Liver (tissue), 8 donors: ENCODE measurements at regions not wholly inside any gene's neighbourhood (a gene's known extent, or its start where the extent isn't known, plus 50 kb on each side); places are given as distances from the start of the nearest gene placed in this dataset.

Experiments used
- DNase-seq: peaks from one replicate; pipeline ENCODE4 v3.0.0-alpha.2; 2017; ENCODE audit warnings: low spot score
- H3K27ac ChIP-seq, 2 donors: one replicate each; pipeline ENCODE4 v1.7.0; 2013; ENCODE audit warnings: inconsistent platforms in 2 of 2, low read length in 2 of 2, control low read depth in 1 of 2, low read depth in 1 of 2, mild to moderate bottlenecking in 1 of 2
- H3K27me3 ChIP-seq, 4 donors: one replicate each; pipeline versions ENCODE4 v1.6.1 to v1.7.0; 2013; ENCODE audit warnings: low read length in 3 of 4, inconsistent platforms in 1 of 4, mild to moderate bottlenecking in 1 of 4, moderate library complexity in 1 of 4; ENCODE audit not compliant: control insufficient read depth in 4 of 4, insufficient read depth in 4 of 4
- H3K36me3 ChIP-seq, 4 donors: one replicate each; pipeline versions ENCODE4 v1.6.1 to v1.7.0; 2013; ENCODE audit warnings: low read length in 3 of 4, mild to moderate bottlenecking in 3 of 4, low read depth in 1 of 4, moderate library complexity in 1 of 4; ENCODE audit not compliant: control insufficient read depth in 4 of 4, insufficient read depth in 3 of 4
- H3K4me1 ChIP-seq, 4 donors: one replicate each; pipeline versions ENCODE4 v1.6.1 to v1.7.0; 2013; ENCODE audit warnings: low read length in 3 of 4, mild to moderate bottlenecking in 3 of 4, moderate library complexity in 1 of 4; ENCODE audit not compliant: control insufficient read depth in 4 of 4, insufficient read depth in 4 of 4
- H3K4me3 ChIP-seq, 3 donors: one replicate each; pipeline versions ENCODE4 v1.6.1 to v1.7.0; 2013; ENCODE audit warnings: low read length in 3 of 3, control low read depth in 1 of 3, low read depth in 1 of 3, mild to moderate bottlenecking in 1 of 3
- H3K9ac ChIP-seq, 2 donors: one replicate each; pipeline ENCODE4 v1.7.0; 2013; ENCODE audit warnings: low read length in 2 of 2, mild to moderate bottlenecking in 2 of 2, moderate library complexity in 2 of 2, control low read depth in 1 of 2, low read depth in 1 of 2
- H3K9me3 ChIP-seq, 4 donors: one replicate each; pipeline versions ENCODE4 v1.6.1 to v1.7.0; 2013; ENCODE audit warnings: low read length in 3 of 4; ENCODE audit not compliant: control insufficient read depth in 4 of 4
- EGR1 ChIP-seq, 2 donors: IDR thresholded peaks; 2 replicates each; pipeline ENCODE4 v1.6.1; 2016 to 2018; ENCODE audit warnings: antibody characterized with exemption in 2 of 2, low read depth in 2 of 2
- FOXA1 ChIP-seq: IDR thresholded peaks from 2 replicates; pipeline ENCODE4 v1.6.1; 2016; ENCODE audit warnings: antibody characterized with exemption
- FOXA2 ChIP-seq: IDR thresholded peaks from 2 replicates; pipeline ENCODE4 v1.6.1; 2016; ENCODE audit warnings: antibody characterized with exemption
- GABPA ChIP-seq, 2 donors: IDR thresholded peaks in 1 of 2; conservative IDR thresholded peaks in 1 of 2; 2 replicates each; pipeline ENCODE4 v1.6.1; 2016; ENCODE audit warnings: antibody characterized with exemption in 2 of 2, mild to moderate bottlenecking in 1 of 2, moderate library complexity in 1 of 2
- HNF4A ChIP-seq, 2 donors: conservative IDR thresholded peaks; 2 replicates each; pipeline ENCODE4 v1.6.1; 2016; ENCODE audit warnings: antibody characterized with exemption in 2 of 2, mild to moderate bottlenecking in 2 of 2
- HNF4G ChIP-seq: IDR thresholded peaks from 2 replicates; pipeline ENCODE4 v1.6.1; 2016; ENCODE audit warnings: antibody characterized with exemption
- JUND ChIP-seq, 2 donors: IDR thresholded peaks; 2 replicates each; pipeline ENCODE4 v1.6.1; 2016; ENCODE audit warnings: antibody characterized with exemption in 2 of 2
- NR2F2 ChIP-seq: IDR thresholded peaks from 2 replicates; pipeline ENCODE4 v1.6.1; 2016; ENCODE audit warnings: antibody characterized with exemption
- RAD21 ChIP-seq, 2 donors: IDR thresholded peaks; 2 replicates each; pipeline ENCODE4 v1.6.1; 2016; ENCODE audit warnings: antibody characterized with exemption in 2 of 2, mild to moderate bottlenecking in 2 of 2
- RXRA ChIP-seq, 2 donors: IDR thresholded peaks; 2 replicates each; pipeline ENCODE4 v1.6.1; 2017 to 2018; ENCODE audit warnings: antibody characterized with exemption in 2 of 2, mild to moderate bottlenecking in 1 of 2
- SP1 ChIP-seq: IDR thresholded peaks from 2 replicates; pipeline ENCODE4 v1.6.1; 2018; ENCODE audit warnings: antibody characterized with exemption, mild to moderate bottlenecking
- TAF1 ChIP-seq: conservative IDR thresholded peaks from 2 replicates; pipeline ENCODE4 v1.6.1; 2016; ENCODE audit warnings: antibody characterized with exemption, mild to moderate bottlenecking
- YY1 ChIP-seq: IDR thresholded peaks from 2 replicates; pipeline ENCODE4 v1.6.1; 2016; ENCODE audit warnings: antibody characterized with exemption, mild to moderate bottlenecking
- WGBS: extraction: QIAGEN DNeasy Blood & Tissue Kit; methylation state at CpG from one replicate; pipeline ENCODE4 v1.1.7; 2013; 5-methylcytosine and 5-hydroxymethylcytosine counted together
- TF ChIP-seq, protein P1 (sequence below): IDR thresholded peaks from 2 replicates; pipeline ENCODE4 v1.6.1; 2016; ENCODE audit warnings: antibody characterized with exemption
- TF ChIP-seq, protein P2 (sequence below): IDR thresholded peaks from 2 replicates; pipeline ENCODE4 v1.6.1; 2016; ENCODE audit warnings: antibody characterized with exemption
- TF ChIP-seq, protein P3 (sequence below): IDR thresholded peaks from 2 replicates; pipeline ENCODE4 v1.6.1; 2016; ENCODE audit warnings: antibody characterized with exemption
- TF ChIP-seq, protein P4 (sequence below): IDR thresholded peaks from 2 replicates; pipeline ENCODE4 v1.6.1; 2016; ENCODE audit warnings: antibody characterized with exemption, mild to moderate bottlenecking
- TF ChIP-seq, protein P5 (sequence below): fragments of 150-350 bp; IDR thresholded peaks from 2 replicates; pipeline ENCODE4 v1.5.1; 2017; ENCODE audit warnings: improper control_type of control experiment, low read depth, low read length; ENCODE audit not compliant: missing input control
- donor health status: healthy.
- donor health status: healthy.
- donor health status: healthy.
- donor health status: healthy.
- donor health status: healthy.

DNA sequence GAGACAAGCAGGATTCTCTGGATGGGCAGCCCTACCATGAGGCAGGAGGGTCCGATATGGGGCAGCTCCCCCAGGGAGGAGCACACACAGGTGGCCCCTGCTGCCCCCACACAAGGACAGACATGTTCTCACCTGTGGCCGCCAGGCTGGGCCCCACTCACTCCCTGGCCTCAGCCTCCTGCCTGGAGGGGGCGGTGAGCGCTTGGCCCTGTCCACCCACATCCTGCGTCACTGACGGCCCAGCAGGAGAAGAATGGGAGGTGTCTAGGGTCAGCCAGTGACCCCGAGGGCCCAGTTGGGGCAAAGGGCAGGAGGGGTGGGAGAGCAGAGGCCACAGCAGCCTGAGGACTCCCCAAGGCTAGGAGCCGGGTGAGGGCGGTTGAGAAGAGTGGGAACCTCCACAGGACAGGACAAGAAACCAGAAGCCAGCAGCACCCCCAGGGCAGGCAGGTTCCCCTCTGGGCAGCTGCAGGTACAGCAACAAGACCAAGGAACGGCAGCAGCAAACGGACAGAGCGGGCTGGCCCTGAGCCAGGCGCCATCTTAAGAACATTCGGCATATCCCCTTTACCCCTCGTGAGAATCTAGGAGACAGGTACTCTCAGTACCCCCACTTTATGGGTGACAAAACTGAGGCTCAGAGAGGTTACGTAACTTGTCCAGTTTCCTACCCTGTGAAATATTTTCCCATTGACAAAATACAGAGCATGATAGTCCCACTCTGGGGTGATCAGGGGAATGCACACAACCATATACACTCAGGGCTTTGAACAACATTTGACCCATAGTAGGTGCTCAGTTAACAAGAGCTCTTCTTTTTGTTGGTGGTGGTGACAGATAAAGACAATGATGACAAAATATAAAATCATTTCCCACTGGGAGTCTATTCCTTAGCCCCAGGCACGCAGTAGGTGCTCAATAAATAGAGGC lies 74.3 kb downstream of the NCOR2 start:
- Histone ChIP-seq H3K27me3 (no peaks in the 10 kb centered on the region), H3K9ac (no peak overlapping the region), H3K27ac (peak overlapping the region; percentile 22 to 62), H3K4me3 (no peak overlapping the region), H3K36me3 (no peaks in the 10 kb centered on the region), H3K4me1 (peaks cover 8 to 69% (median 51%) of the 10 kb centered on the region in 4 donors), H3K9me3 (no peaks in the 10 kb centered on the region)
- WGBS = 50% methylated on average over 17 of the region's 17 CpGs
- peak; percentile 50 to 67 for TF ChIP-seq EGR1 (IDR thresholded peaks at IDR 0.05; ENCODE audit: low read depth in 2 of 2)
- TF ChIP-seq, protein P1, sequence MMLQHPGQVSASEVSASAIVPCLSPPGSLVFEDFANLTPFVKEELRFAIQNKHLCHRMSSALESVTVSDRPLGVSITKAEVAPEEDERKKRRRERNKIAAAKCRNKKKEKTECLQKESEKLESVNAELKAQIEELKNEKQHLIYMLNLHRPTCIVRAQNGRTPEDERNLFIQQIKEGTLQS = no peak
- peak; percentile 63 to 71 for TF ChIP-seq RAD21 (IDR thresholded peaks at IDR 0.05)
- TF ChIP-seq SP1 = peak; percentile 82
- TF ChIP-seq HNF4G = peak; percentile 50
- peak; percentile 95 to 96 for TF ChIP-seq RXRA (IDR thresholded peaks at IDR 0.05)
- peak in 1 of 2 donors; percentile 50 for TF ChIP-seq JUND (IDR thresholded peaks at IDR 0.05)
- no peak for TF ChIP-seq TAF1
- TF ChIP-seq, protein P2, sequence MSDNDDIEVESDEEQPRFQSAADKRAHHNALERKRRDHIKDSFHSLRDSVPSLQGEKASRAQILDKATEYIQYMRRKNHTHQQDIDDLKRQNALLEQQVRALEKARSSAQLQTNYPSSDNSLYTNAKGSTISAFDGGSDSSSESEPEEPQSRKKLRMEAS = peak; percentile 23
- TF ChIP-seq, protein P3, sequence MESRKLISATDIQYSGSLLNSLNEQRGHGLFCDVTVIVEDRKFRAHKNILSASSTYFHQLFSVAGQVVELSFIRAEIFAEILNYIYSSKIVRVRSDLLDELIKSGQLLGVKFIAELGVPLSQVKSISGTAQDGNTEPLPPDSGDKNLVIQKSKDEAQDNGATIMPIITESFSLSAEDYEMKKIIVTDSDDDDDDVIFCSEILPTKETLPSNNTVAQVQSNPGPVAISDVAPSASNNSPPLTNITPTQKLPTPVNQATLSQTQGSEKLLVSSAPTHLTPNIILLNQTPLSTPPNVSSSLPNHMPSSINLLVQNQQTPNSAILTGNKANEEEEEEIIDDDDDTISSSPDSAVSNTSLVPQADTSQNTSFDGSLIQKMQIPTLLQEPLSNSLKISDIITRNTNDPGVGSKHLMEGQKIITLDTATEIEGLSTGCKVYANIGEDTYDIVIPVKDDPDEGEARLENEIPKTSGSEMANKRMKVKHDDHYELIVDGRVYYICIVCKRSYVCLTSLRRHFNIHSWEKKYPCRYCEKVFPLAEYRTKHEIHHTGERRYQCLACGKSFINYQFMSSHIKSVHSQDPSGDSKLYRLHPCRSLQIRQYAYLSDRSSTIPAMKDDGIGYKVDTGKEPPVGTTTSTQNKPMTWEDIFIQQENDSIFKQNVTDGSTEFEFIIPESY = no peak
- peak; percentile 91 for TF ChIP-seq NR2F2
- peak; percentile 31 for TF ChIP-seq FOXA2
- peak; percentile 87 to 93 for TF ChIP-seq HNF4A (conservative IDR thresholded peaks at IDR 0.05)
- TF ChIP-seq, protein P4, sequence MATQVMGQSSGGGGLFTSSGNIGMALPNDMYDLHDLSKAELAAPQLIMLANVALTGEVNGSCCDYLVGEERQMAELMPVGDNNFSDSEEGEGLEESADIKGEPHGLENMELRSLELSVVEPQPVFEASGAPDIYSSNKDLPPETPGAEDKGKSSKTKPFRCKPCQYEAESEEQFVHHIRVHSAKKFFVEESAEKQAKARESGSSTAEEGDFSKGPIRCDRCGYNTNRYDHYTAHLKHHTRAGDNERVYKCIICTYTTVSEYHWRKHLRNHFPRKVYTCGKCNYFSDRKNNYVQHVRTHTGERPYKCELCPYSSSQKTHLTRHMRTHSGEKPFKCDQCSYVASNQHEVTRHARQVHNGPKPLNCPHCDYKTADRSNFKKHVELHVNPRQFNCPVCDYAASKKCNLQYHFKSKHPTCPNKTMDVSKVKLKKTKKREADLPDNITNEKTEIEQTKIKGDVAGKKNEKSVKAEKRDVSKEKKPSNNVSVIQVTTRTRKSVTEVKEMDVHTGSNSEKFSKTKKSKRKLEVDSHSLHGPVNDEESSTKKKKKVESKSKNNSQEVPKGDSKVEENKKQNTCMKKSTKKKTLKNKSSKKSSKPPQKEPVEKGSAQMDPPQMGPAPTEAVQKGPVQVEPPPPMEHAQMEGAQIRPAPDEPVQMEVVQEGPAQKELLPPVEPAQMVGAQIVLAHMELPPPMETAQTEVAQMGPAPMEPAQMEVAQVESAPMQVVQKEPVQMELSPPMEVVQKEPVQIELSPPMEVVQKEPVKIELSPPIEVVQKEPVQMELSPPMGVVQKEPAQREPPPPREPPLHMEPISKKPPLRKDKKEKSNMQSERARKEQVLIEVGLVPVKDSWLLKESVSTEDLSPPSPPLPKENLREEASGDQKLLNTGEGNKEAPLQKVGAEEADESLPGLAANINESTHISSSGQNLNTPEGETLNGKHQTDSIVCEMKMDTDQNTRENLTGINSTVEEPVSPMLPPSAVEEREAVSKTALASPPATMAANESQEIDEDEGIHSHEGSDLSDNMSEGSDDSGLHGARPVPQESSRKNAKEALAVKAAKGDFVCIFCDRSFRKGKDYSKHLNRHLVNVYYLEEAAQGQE = peak; percentile 28
- no peak for TF ChIP-seq GABPA (IDR thresholded peaks at IDR 0.05 in 1 of 2, conservative IDR thresholded peaks at IDR 0.05 in 1 of 2)
- peak; percentile 14 for TF ChIP-seq FOXA1
- TF ChIP-seq, protein P5, sequence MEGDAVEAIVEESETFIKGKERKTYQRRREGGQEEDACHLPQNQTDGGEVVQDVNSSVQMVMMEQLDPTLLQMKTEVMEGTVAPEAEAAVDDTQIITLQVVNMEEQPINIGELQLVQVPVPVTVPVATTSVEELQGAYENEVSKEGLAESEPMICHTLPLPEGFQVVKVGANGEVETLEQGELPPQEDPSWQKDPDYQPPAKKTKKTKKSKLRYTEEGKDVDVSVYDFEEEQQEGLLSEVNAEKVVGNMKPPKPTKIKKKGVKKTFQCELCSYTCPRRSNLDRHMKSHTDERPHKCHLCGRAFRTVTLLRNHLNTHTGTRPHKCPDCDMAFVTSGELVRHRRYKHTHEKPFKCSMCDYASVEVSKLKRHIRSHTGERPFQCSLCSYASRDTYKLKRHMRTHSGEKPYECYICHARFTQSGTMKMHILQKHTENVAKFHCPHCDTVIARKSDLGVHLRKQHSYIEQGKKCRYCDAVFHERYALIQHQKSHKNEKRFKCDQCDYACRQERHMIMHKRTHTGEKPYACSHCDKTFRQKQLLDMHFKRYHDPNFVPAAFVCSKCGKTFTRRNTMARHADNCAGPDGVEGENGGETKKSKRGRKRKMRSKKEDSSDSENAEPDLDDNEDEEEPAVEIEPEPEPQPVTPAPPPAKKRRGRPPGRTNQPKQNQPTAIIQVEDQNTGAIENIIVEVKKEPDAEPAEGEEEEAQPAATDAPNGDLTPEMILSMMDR = peak; percentile 15
- TF ChIP-seq YY1 = peak; percentile 32
- DNase-seq = peak; percentile 54
